ENCODE measurements at regions not wholly inside any gene's neighbourhood (a gene's known extent, or its start where the extent isn't known, plus 50 kb on each side); places are given as distances from the start of the nearest gene placed in this dataset.

DNA sequence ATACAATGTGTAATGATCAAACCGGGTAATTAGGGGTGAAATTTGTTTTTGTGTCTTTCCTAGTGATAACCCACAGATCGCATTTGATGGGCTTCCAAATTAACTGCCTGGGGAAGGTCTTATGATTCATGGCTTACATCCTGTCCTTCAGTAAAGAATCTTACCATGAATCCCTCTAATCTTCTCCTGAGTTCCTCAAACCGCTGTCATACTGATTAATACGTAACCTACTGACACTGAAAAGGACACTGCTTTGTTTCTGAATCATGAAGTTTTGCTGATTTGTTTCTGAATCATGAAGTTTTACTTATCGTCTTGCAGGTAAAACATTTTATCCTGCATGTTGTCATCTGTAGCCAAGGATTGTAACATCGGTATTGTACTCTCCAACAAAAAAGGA, 52.0 kb upstream of the CRY1 start:
- TF ChIP-seq, protein P1, sequence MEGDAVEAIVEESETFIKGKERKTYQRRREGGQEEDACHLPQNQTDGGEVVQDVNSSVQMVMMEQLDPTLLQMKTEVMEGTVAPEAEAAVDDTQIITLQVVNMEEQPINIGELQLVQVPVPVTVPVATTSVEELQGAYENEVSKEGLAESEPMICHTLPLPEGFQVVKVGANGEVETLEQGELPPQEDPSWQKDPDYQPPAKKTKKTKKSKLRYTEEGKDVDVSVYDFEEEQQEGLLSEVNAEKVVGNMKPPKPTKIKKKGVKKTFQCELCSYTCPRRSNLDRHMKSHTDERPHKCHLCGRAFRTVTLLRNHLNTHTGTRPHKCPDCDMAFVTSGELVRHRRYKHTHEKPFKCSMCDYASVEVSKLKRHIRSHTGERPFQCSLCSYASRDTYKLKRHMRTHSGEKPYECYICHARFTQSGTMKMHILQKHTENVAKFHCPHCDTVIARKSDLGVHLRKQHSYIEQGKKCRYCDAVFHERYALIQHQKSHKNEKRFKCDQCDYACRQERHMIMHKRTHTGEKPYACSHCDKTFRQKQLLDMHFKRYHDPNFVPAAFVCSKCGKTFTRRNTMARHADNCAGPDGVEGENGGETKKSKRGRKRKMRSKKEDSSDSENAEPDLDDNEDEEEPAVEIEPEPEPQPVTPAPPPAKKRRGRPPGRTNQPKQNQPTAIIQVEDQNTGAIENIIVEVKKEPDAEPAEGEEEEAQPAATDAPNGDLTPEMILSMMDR (IDR thresholded peaks at IDR 0.05 in 4 of 5, conservative IDR thresholded peaks at IDR 0.05 in 1 of 5) = no peak
- no peak for TF ChIP-seq POLR2A (IDR thresholded peaks at IDR 0.05)

All from gastrocnemius medialis (tissue), 4 donors.